ENCODE measurements at regions not wholly inside any gene's neighbourhood (a gene's known extent, or its start where the extent isn't known, plus 50 kb on each side); places are given as distances from the start of the nearest gene placed in this dataset.

DNA sequence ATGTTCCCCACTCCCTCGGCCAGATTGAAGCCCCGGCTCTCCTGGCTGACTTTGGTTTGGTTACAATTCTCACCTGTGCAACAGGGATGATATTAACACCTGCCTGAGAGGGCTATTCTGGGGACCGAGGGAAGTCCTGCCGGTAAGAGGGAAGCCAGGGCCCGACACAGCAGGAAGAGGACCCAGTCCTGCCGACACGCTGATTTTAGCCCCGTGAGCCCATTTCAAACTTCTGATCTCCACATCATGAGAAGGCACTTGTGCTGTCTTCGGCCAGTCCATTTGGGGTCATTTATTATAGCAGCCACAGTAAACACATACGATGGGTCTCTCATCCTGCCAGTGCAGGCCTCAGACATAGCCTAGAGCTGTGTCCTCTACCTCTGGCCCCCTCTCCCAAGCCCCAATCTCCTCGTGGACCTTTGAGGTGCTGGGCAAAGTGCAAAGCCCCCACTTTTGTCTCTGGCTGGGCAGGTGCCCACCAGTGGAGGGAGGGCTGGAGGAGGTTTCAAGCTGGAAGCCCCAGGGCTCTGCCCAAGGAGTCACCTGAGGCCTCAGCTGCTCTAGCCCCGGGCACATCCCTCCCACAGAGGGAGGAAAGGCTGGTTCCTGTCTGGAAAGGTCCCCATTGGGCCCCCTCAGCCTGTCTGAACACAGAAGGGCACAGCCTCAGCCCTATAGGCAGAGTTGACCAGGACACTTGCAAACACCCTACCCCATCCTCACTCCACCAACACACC is 59.1 kb upstream of the FGF3 start:
- POLR2A ChIA-PET (ENCODE audit: partially characterized antibody): no interaction called here
- no peaks in the 10 kb centered on the region for H3K9me3 ChIP-seq (ENCODE audit: insufficient read depth in 2 of 2, low read depth in 1 of 2, low read length in 1 of 2)
- H3K4me2 ChIP-seq (ENCODE audit: insufficient read depth in 1 of 2, low read depth in 2 of 2, low read length in 2 of 2): no peak overlapping the region
- no peak overlapping the region for H4K8ac ChIP-seq (ENCODE audit: extremely low read depth, insufficient read depth, low read length)
- no peak overlapping the region for H2BK5ac ChIP-seq (ENCODE audit: low read depth, low read length)
- no peak overlapping the region for H3K14ac ChIP-seq (ENCODE audit: insufficient read length)
- H3K79me1 ChIP-seq (ENCODE audit: low read depth, low read length): no peaks in the 10 kb centered on the region
- H3K4me3 ChIP-seq (ENCODE audit: extremely low read depth in 1 of 4, insufficient read depth in 2 of 4, low read depth in 3 of 4, low read length in 4 of 4): no peak overlapping the region
- CTCF ChIA-PET (ENCODE audit: partially characterized antibody): interaction anchor here (0.6 to 6.4 kb wide), 8 partner anchors 11 to 415 kb away, joined by 3 to 29 read pairs (median 3); no protein-coding TSS in a partner anchor
- H3K4ac ChIP-seq (replicated peaks; ENCODE audit: insufficient read length, low read depth, low read length): no peak overlapping the region
- peaks cover 0 to 8% (median 1%) of the 10 kb centered on the region in 4 experiments; a peak in 4 of 7 replicates for H3K4me1 ChIP-seq (replicated peaks in 1 of 4; ENCODE audit: control insufficient read depth in 3 of 4, insufficient read depth in 4 of 4, low read length in 3 of 4)
- no peaks in the 10 kb centered on the region for H3K79me2 ChIP-seq (ENCODE audit: control insufficient read depth in 1 of 2, insufficient read depth in 2 of 2, low read length in 2 of 2)
- no peak overlapping the region for H4K5ac ChIP-seq (ENCODE audit: insufficient read length, low read depth, low read length)
- H2AK5ac ChIP-seq (ENCODE audit: low read depth, low read length): no peak overlapping the region
- no peak overlapping the region for H3K23ac ChIP-seq (ENCODE audit: insufficient read length)
- peak in 1 of 2 experiments; percentile 38 for DNase-seq (ENCODE audit: low read depth in 1 of 2, low spot score in 2 of 2)
- no peak overlapping the region for H2BK12ac ChIP-seq (ENCODE audit: low read depth, low read length)
- no peak overlapping the region for H4K91ac ChIP-seq (replicated peaks; ENCODE audit: insufficient read length, low read length)
- H3K27me3 ChIP-seq (replicated peaks in 1 of 4; ENCODE audit: control insufficient read depth in 3 of 4, extremely low read depth in 1 of 4, insufficient read depth in 3 of 4, low read length in 3 of 4): no peaks in the 10 kb centered on the region; a peak in 3 of 7 replicates
- no peak overlapping the region for H2BK15ac ChIP-seq (ENCODE audit: low read length)
- FAIRE-seq: no peak
- no peak overlapping the region for H3K27ac ChIP-seq (ENCODE audit: low read depth, low read length)
- H3K56ac ChIP-seq (replicated peaks; ENCODE audit: insufficient read length, low read depth, low read length): no peak overlapping the region
- no peaks in the 10 kb centered on the region for H3K36me3 ChIP-seq (ENCODE audit: control insufficient read depth in 2 of 4, insufficient read depth in 4 of 4, low read length in 3 of 4)
- no peak overlapping the region for H2BK120ac ChIP-seq (replicated peaks; ENCODE audit: low read depth, low read length)
- H3K9ac ChIP-seq (replicated peaks in 1 of 4; ENCODE audit: extremely low read depth in 1 of 4, low read depth in 3 of 4, low read length in 3 of 4): no peak overlapping the region
- 90% methylated on average over 12 of the region's 12 CpGs; no CpG with 5 or more reads in 1 of the 2 experiments for WGBS, 2 experiments (ENCODE audit: extremely low coverage in 1 of 2, insufficient coverage in 1 of 2, insufficient read length in 1 of 2, insufficient replicate concordance in 2 of 2, low coverage in 1 of 2, low lambda C conversion rate in 2 of 2, missing lambda C conversion rate in 1 of 2)
- no peaks in the 10 kb centered on the region for H4K20me1 ChIP-seq (replicated peaks in 1 of 2; ENCODE audit: control insufficient read depth in 1 of 2, insufficient read depth in 2 of 2, low read length in 2 of 2)
- H3K18ac ChIP-seq (ENCODE audit: extremely low read depth, low read length): no peak overlapping the region
- no peaks in the 10 kb centered on the region for H3K23me2 ChIP-seq (ENCODE audit: low read depth, low read length)
- H2AFZ ChIP-seq (ENCODE audit: low read length): no peak overlapping the region
- no peak overlapping the region for H2BK20ac ChIP-seq (ENCODE audit: low read length)
- TF ChIP-seq, protein P1, sequence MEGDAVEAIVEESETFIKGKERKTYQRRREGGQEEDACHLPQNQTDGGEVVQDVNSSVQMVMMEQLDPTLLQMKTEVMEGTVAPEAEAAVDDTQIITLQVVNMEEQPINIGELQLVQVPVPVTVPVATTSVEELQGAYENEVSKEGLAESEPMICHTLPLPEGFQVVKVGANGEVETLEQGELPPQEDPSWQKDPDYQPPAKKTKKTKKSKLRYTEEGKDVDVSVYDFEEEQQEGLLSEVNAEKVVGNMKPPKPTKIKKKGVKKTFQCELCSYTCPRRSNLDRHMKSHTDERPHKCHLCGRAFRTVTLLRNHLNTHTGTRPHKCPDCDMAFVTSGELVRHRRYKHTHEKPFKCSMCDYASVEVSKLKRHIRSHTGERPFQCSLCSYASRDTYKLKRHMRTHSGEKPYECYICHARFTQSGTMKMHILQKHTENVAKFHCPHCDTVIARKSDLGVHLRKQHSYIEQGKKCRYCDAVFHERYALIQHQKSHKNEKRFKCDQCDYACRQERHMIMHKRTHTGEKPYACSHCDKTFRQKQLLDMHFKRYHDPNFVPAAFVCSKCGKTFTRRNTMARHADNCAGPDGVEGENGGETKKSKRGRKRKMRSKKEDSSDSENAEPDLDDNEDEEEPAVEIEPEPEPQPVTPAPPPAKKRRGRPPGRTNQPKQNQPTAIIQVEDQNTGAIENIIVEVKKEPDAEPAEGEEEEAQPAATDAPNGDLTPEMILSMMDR (IDR thresholded peaks at IDR 0.05; ENCODE audit: control extremely low read depth in 1 of 3, insufficient read depth in 1 of 3, low read depth in 1 of 3, low read length in 3 of 3): no peak
- no peak for TF ChIP-seq YY1 (IDR thresholded peaks at IDR 0.05; ENCODE audit: low read depth, low read length)
- TF ChIP-seq GABPA (IDR thresholded peaks at IDR 0.05; ENCODE audit: borderline replicate concordance, insufficient read depth, low read length): no peak
- TF ChIP-seq JUND (IDR thresholded peaks at IDR 0.05; ENCODE audit: low read length): no peak
- TF ChIP-seq RAD21 (IDR thresholded peaks at IDR 0.05 in 1 of 2, conservative IDR thresholded peaks at IDR 0.05 in 1 of 2; ENCODE audit: low read depth in 2 of 2, low read length in 2 of 2): no peak
- TF ChIP-seq CREB1 (IDR thresholded peaks at IDR 0.05): no peak
- TF ChIP-seq, protein P2, sequence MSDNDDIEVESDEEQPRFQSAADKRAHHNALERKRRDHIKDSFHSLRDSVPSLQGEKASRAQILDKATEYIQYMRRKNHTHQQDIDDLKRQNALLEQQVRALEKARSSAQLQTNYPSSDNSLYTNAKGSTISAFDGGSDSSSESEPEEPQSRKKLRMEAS (IDR thresholded peaks at IDR 0.05): no peak
- TF ChIP-seq EGR1 (IDR thresholded peaks at IDR 0.05; ENCODE audit: borderline replicate concordance, low read depth, low read length): no peak
- no peak for TF ChIP-seq BCL11A (IDR thresholded peaks at IDR 0.05; ENCODE audit: low read depth in 2 of 2, low read length in 2 of 2)
- TF ChIP-seq RNF2 (IDR thresholded peaks at IDR 0.05; ENCODE audit: borderline replicate concordance, low read depth, low read length, missing control alignments, poor library complexity, severe bottlenecking): no peak
